DOHH2 (cell line): ENCODE measurements at regions not wholly inside any gene's neighbourhood (a gene's known extent, or its start where the extent isn't known, plus 50 kb on each side); places are given as distances from the start of the nearest gene placed in this dataset.

ENCODE experiments used
- H3F3A ChIP-seq: fragments of 200-600 bp; sonication (generic), shearing (Covaris generic); 2 replicates; pipeline ENCODE4 v1.6.0; 2016; ENCODE audit warnings: antibody characterized with exemption, mild to moderate bottlenecking; ENCODE audit not compliant: control insufficient read depth, insufficient read depth
- H3K27ac ChIP-seq: fragments of 200-600 bp; sonication (generic); 2 replicates; pipeline ENCODE4 v1.5.1; 2014; ENCODE audit warnings: low read depth, mild to moderate bottlenecking, low read length, moderate library complexity
- H3K27me3 ChIP-seq: fragments of 200-600 bp; sonication (generic); 2 replicates; pipeline ENCODE4 v1.6.1; 2014; ENCODE audit warnings: mild to moderate bottlenecking, low read length, mixed read lengths; ENCODE audit not compliant: control insufficient read depth
- H3K36me3 ChIP-seq: fragments of 200-600 bp; sonication (generic); 2 replicates; pipeline ENCODE4 v1.6.1; 2014; ENCODE audit warnings: mild to moderate bottlenecking, low read length, moderate library complexity, mixed read lengths; ENCODE audit not compliant: control insufficient read depth
- H3K4me1 ChIP-seq: fragments of 200-600 bp; sonication (generic); 2 replicates; pipeline ENCODE4 v1.6.1; 2014; ENCODE audit warnings: mild to moderate bottlenecking, low read length, mixed read lengths; ENCODE audit not compliant: control insufficient read depth
- H3K4me2 ChIP-seq: fragments of 200-600 bp; sonication (generic); 2 replicates; pipeline ENCODE4 v1.6.0; 2014; ENCODE audit warnings: mild to moderate bottlenecking, low read length, moderate library complexity
- H3K4me3 ChIP-seq: fragments of 200-600 bp; sonication (generic); 2 replicates; pipeline ENCODE4 v1.5.1; 2014; ENCODE audit warnings: mild to moderate bottlenecking, low read length, mixed read lengths
- H3K79me2 ChIP-seq: fragments of 200-600 bp; sonication (generic); 2 replicates; pipeline ENCODE4 v1.6.1; 2014; ENCODE audit warnings: mild to moderate bottlenecking, low read length, mixed read lengths; ENCODE audit not compliant: control insufficient read depth
- H3K9me2 ChIP-seq: fragments of 200-600 bp; sonication (generic); replicated peaks from 2 replicates; pipeline ENCODE4 v1.6.1; 2014; ENCODE audit warnings: mild to moderate bottlenecking, low read length, mixed read lengths; ENCODE audit not compliant: control insufficient read depth
- H3K9me3 ChIP-seq: fragments of 200-600 bp; sonication (generic); 2 replicates; pipeline ENCODE4 v1.6.1; 2014; ENCODE audit warnings: antibody characterized with exemption, low read length, mixed read lengths; ENCODE audit not compliant: control insufficient read depth, insufficient read depth
- H4K20me1 ChIP-seq: fragments of 200-600 bp; sonication (generic); 2 replicates; pipeline ENCODE4 v1.6.0; 2014; ENCODE audit warnings: low read depth, mild to moderate bottlenecking, antibody characterized with exemption, low read length, moderate library complexity; ENCODE audit not compliant: control insufficient read depth, insufficient read depth
- EZH2phosphoT487 ChIP-seq: fragments of 200-600 bp; sonication (generic); IDR thresholded peaks from 2 replicates; pipeline ENCODE4 v1.6.1; 2017; ENCODE audit warnings: borderline replicate concordance, mild to moderate bottlenecking, antibody characterized with exemption, low read length, moderate library complexity, mixed read lengths
- TF ChIP-seq, protein P1 (sequence below): fragments of 200-600 bp; sonication (generic); IDR thresholded peaks from one replicate; pipeline ENCODE4 v1.5.1; 2014; ENCODE audit warnings: antibody characterized with exemption, mild to moderate bottlenecking, low read depth, low read length; ENCODE audit not compliant: poor library complexity, severe bottlenecking

DNA sequence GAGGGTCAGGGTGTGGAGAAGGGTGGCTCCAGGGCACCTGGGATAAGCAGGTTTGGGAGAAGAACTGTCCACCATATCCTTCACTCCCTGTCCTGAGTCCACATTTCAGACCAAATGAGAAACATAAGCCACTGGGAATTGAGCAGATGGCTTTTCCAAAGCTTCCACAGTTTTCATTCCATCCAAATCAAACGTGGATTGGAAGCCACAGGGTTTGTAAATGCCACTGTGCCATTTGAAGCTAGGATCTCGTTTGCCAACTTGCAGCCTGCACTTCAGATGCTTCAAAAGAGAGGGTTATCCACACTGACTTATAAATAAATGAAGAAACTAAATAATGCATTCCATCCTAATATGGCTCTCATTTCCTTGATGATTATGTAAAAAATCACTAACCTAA is 81.5 kb downstream of the UQCRFS1 start:
- Histone ChIP-seq H3K4me3 (no peak overlapping the region), H3K4me2 (no peak overlapping the region), H3K27ac (no peak overlapping the region), H3K27me3 (no peaks in the 10 kb centered on the region), H3K79me2 (no peaks in the 10 kb centered on the region), H3K36me3 (no peaks in the 10 kb centered on the region), H3K9me3 (no peaks in the 10 kb centered on the region), H4K20me1 (no peaks in the 10 kb centered on the region), H3K4me1 (no peaks in the 10 kb centered on the region), H3F3A (no peaks in the 10 kb centered on the region), H3K9me2 (no peaks in the 10 kb centered on the region)
- TF ChIP-seq, protein P1, sequence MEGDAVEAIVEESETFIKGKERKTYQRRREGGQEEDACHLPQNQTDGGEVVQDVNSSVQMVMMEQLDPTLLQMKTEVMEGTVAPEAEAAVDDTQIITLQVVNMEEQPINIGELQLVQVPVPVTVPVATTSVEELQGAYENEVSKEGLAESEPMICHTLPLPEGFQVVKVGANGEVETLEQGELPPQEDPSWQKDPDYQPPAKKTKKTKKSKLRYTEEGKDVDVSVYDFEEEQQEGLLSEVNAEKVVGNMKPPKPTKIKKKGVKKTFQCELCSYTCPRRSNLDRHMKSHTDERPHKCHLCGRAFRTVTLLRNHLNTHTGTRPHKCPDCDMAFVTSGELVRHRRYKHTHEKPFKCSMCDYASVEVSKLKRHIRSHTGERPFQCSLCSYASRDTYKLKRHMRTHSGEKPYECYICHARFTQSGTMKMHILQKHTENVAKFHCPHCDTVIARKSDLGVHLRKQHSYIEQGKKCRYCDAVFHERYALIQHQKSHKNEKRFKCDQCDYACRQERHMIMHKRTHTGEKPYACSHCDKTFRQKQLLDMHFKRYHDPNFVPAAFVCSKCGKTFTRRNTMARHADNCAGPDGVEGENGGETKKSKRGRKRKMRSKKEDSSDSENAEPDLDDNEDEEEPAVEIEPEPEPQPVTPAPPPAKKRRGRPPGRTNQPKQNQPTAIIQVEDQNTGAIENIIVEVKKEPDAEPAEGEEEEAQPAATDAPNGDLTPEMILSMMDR = no peak
- no peak for TF ChIP-seq EZH2phosphoT487

DNA sequence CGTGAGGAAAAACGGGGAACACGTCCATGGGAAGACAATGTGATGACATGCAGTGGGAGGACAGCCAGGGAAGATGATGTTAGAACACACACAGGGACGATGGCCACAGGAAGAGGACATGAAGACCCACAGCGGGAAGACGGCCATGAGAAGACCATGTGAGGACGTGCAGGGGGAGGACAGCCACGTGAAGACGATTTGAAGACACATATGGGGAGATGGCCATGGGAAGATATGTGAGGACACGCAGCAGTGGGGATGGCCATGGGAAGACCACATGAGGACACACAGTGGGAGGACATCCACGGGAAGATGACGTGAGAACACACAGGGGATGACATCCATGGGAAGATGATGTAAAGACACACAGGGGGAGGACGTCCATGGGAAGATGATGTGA is 83.8 kb downstream of the UQCRFS1 start:
- H3K4me1 ChIP-seq = no peaks in the 10 kb centered on the region
- H3K4me2 ChIP-seq = no peak overlapping the region
- no peaks in the 10 kb centered on the region for H3K9me2 ChIP-seq
- no peak overlapping the region for H3K4me3 ChIP-seq
- H3K27ac ChIP-seq = no peak overlapping the region
- no peaks in the 10 kb centered on the region for H3K79me2 ChIP-seq
- H4K20me1 ChIP-seq = no peaks in the 10 kb centered on the region
- H3K27me3 ChIP-seq = no peaks in the 10 kb centered on the region
- H3K36me3 ChIP-seq = no peaks in the 10 kb centered on the region
- TF ChIP-seq EZH2phosphoT487 = no peak
- no peaks in the 10 kb centered on the region for H3K9me3 ChIP-seq
- no peaks in the 10 kb centered on the region for H3F3A ChIP-seq

DNA sequence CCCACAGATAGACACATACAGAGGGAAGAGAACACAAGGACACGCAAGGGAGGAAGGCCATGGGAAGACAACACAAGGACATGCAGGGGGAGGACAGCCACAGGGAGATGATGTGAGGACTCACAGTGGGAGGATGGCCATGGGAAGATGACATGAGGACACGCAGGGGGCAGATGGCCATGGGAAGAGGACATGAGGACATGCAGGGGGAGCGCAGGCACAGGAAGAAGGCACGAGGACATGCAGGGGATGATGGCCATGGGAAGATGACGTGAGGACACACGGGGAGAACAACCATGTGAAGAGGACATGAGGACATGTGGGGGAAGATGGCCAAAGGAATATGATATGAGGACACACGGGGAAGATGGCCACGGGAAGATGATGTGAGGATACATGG is 84.7 kb downstream of the UQCRFS1 start:
- H3K4me1 ChIP-seq = no peaks in the 10 kb centered on the region
- H3K36me3 ChIP-seq = no peaks in the 10 kb centered on the region
- no peak overlapping the region for H3K27ac ChIP-seq
- no peak overlapping the region for H3K4me2 ChIP-seq
- H4K20me1 ChIP-seq = no peaks in the 10 kb centered on the region
- H3K79me2 ChIP-seq = no peaks in the 10 kb centered on the region
- H3F3A ChIP-seq = no peaks in the 10 kb centered on the region
- no peaks in the 10 kb centered on the region for H3K9me2 ChIP-seq
- TF ChIP-seq, protein P1 = no peak
- TF ChIP-seq EZH2phosphoT487 = no peak
- no peaks in the 10 kb centered on the region for H3K27me3 ChIP-seq
- H3K4me3 ChIP-seq = no peak overlapping the region
- no peaks in the 10 kb centered on the region for H3K9me3 ChIP-seq

DNA sequence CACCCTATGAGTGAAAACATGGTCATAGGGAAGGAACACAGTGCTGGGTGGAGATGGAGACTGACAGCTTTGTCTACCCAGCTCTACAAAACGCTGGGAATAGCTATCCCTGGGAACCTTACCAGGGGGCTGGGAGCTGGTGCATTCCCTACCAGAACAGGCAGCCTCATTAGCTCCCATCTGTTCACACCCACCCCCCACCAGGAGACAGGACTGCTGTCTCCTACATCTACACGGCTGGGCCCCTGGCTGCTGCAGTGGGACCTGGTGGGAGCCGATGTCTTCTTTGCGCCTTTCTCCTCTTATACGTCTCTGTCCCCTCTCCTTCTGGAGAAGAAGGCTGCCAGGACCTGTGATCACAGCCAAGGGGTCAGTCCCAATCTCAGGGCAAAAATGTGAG is 90.8 kb downstream of the UQCRFS1 start:
- Histone ChIP-seq H3K4me1 (no peaks in the 10 kb centered on the region), H3K79me2 (no peaks in the 10 kb centered on the region), H3K4me3 (no peak overlapping the region), H3K4me2 (no peak overlapping the region), H3K27me3 (no peaks in the 10 kb centered on the region), H3F3A (no peaks in the 10 kb centered on the region), H3K9me3 (no peaks in the 10 kb centered on the region), H4K20me1 (no peaks in the 10 kb centered on the region), H3K27ac (no peak overlapping the region), H3K9me2 (no peaks in the 10 kb centered on the region), H3K36me3 (no peaks in the 10 kb centered on the region)
- TF ChIP-seq, protein P1 = no peak
- TF ChIP-seq EZH2phosphoT487 = no peak
